Posterior vena cava (tissue), 2 donors: ENCODE measurements at regions not wholly inside any gene's neighbourhood (a gene's known extent, or its start where the extent isn't known, plus 50 kb on each side); places are given as distances from the start of the nearest gene placed in this dataset.
"Not testable (repeated sequence)": the region's sequence is repeated elsewhere in the genome, so short reads cannot be mapped to it uniquely, and the experiment has no call there.

Source experiments
- DNase-seq: peaks from one replicate; pipeline ENCODE4 v3.0.0-alpha.2; 2020; ENCODE audit warnings: low spot score
- intact Hi-C, 2 donors: fragments of 100-400 bp; cut with DNase I; formaldehyde crosslinking; loops; one replicate each; pipeline versions ENCODE4 v1.14.1 to v1.14.2; 2022 to 2023
- donor health status: DM: yes; HTN: yes; CAD: no.
- donor health status: DM: yes; HTN: yes; CAD: no.

- intact Hi-C loops = not testable (repeated sequence)
These were observed 50.4 kb upstream of the TTC34 start for GRCh38 chr1:2851918-2852317.

GRCh38 chr1:2853711-2854110 is 52.2 kb upstream of the TTC34 start:
- DNase-seq = no peak
- intact Hi-C loops = no loop called here

More at GRCh38 chr1:2851918-2852317, 50.4 kb upstream of the TTC34 start:
- not testable (repeated sequence) for DNase-seq

- no peak for DNase-seq
- intact Hi-C loops = no loop called here
These were observed 52.7 kb upstream of the TTC34 start for GRCh38 chr1:2854151-2854550.

GRCh38 chr1:2854611-2855010 is 53.1 kb upstream of the TTC34 start:
- DNase-seq = no peak
- intact Hi-C loops = no loop called here

GRCh38 chr1:2855206-2856065 is 53.9 kb upstream of the TTC34 start:
- no peak for DNase-seq
- intact Hi-C loops = no loop called here

GRCh38 chr1:2856066-2856390 is 54.5 kb upstream of the TTC34 start:
- DNase-seq = no peak
- intact Hi-C loops = no loop called here

- DNase-seq = no peak
These were observed 55.3 kb upstream of the TTC34 start for GRCh38 chr1:2856676-2857375.

GRCh38 chr1:2857521-2857920 is 56.0 kb upstream of the TTC34 start:
- intact Hi-C loops = no loop called here
- DNase-seq = no peak

More at GRCh38 chr1:2856676-2857375, 55.3 kb upstream of the TTC34 start:
- intact Hi-C loops = no loop called here

GRCh38 chr1:2858676-2859075 is 57.2 kb upstream of the TTC34 start:
- intact Hi-C loops = no loop called here
- DNase-seq = no peak

GRCh38 chr1:2859219-2859880 is 57.9 kb upstream of the TTC34 start:
- intact Hi-C loops = no loop called here
- DNase-seq = no peak

GRCh38 chr1:2859881-2860430 is 58.5 kb upstream of the TTC34 start:
- no peak for DNase-seq
- intact Hi-C loops = no loop called here

- no peak for DNase-seq
- intact Hi-C loops = no loop called here
These were observed 59.1 kb upstream of the TTC34 start for GRCh38 chr1:2860476-2861142.

- peak; percentile 61 for DNase-seq
- intact Hi-C loops = no loop called here
These were observed 59.9 kb upstream of the TTC34 start for GRCh38 chr1:2861143-2861987.

GRCh38 chr1:2861988-2862813 is 60.7 kb upstream of the TTC34 start:
- no peak for DNase-seq
- intact Hi-C loops = no loop called here

GRCh38 chr1:2862814-2863647 is 61.5 kb upstream of the TTC34 start:
- intact Hi-C loops = no loop called here
- DNase-seq = no peak

GRCh38 chr1:2863648-2863963 is 62.1 kb upstream of the TTC34 start:
- intact Hi-C loops = no loop called here
- no peak for DNase-seq

- no peak for DNase-seq
- intact Hi-C loops = no loop called here
These were observed 62.9 kb upstream of the TTC34 start for GRCh38 chr1:2864203-2864905.
